HEK293T (cell line): ENCODE measurements at regions not wholly inside any gene's neighbourhood (a gene's known extent, or its start where the extent isn't known, plus 50 kb on each side); places are given as distances from the start of the nearest gene placed in this dataset.
"Not testable (repeated sequence)": the region's sequence is repeated elsewhere in the genome, so short reads cannot be mapped to it uniquely, and the experiment has no call there.

Experiments used
- CTCF ChIA-PET: fragments of 350-600 bp; formaldehyde crosslinking; extraction: SDS; loops from one replicate; lab custom pipeline; 2021; ENCODE audit warnings: antibody characterized with exemption, inconsistent platforms; lab: Yijun Ruan, JAX
- POLR2A ChIA-PET: fragments of 350-600 bp; formaldehyde crosslinking; extraction: SDS; loops from one replicate; lab custom pipeline; 2020; ENCODE audit warnings: antibody characterized with exemption, inconsistent platforms; lab: Yijun Ruan, JAX
- DNase-seq: peaks from one replicate; pipeline ENCODE4 v3.0.0; 2012; ENCODE audit warnings: mixed read lengths; ENCODE audit errors: extremely low spot score
- ARNT ChIP-seq: fragments of 450-650 bp; IDR thresholded peaks from 2 replicates; pipeline ENCODE4 v1.6.1; 2017; ENCODE audit warnings: mild to moderate bottlenecking
- BHLHE40 ChIP-seq: fragments of 450-650 bp; IDR thresholded peaks from 2 replicates; pipeline ENCODE4 v1.6.1; 2016; ENCODE audit warnings: mild to moderate bottlenecking, moderate library complexity, borderline replicate concordance
- CTBP1 ChIP-seq: fragments of 450-650 bp; IDR thresholded peaks from 2 replicates; pipeline ENCODE4 v1.6.1; 2016; ENCODE audit warnings: borderline replicate concordance
- ELF4 ChIP-seq: fragments of 450-650 bp; IDR thresholded peaks from 2 replicates; pipeline ENCODE4 v1.6.1; 2017; ENCODE audit warnings: antibody characterized with exemption
- FOXA1 ChIP-seq: fragments of 450-650 bp; IDR thresholded peaks from 2 replicates; pipeline ENCODE4 v1.6.1; 2016; ENCODE audit warnings: mild to moderate bottlenecking
- FOXK2 ChIP-seq: fragments of 450-650 bp; IDR thresholded peaks from 2 replicates; pipeline ENCODE4 v1.6.1; 2016; ENCODE audit warnings: mild to moderate bottlenecking
- FOXM1 ChIP-seq: fragments of 450-650 bp; IDR thresholded peaks from 2 replicates; pipeline ENCODE4 v1.6.1; 2017; ENCODE audit warnings: mild to moderate bottlenecking, borderline replicate concordance
- HDGF ChIP-seq: fragments of 450-650 bp; IDR thresholded peaks from 2 replicates; pipeline ENCODE4 v1.6.1; 2017; ENCODE audit warnings: antibody characterized with exemption, borderline replicate concordance
- L3MBTL2 ChIP-seq: fragments of 450-650 bp; conservative IDR thresholded peaks from 2 replicates; pipeline ENCODE4 v1.6.1; 2016; ENCODE audit warnings: mild to moderate bottlenecking
- LEF1 ChIP-seq: fragments of 450-650 bp; IDR thresholded peaks from 2 replicates; pipeline ENCODE4 v1.6.1; 2017; ENCODE audit warnings: mild to moderate bottlenecking, borderline replicate concordance
- NFRKB ChIP-seq: fragments of 450-650 bp; IDR thresholded peaks from 2 replicates; pipeline ENCODE4 v1.6.1; 2016; ENCODE audit warnings: mild to moderate bottlenecking, moderate library complexity
- SP1 ChIP-seq: fragments of 450-650 bp; IDR thresholded peaks from 2 replicates; pipeline ENCODE4 v1.6.1; 2017
- SUZ12 ChIP-seq: fragments of 450-650 bp; IDR thresholded peaks from 2 replicates; pipeline ENCODE4 v1.6.1; 2016; ENCODE audit warnings: mild to moderate bottlenecking
- TARDBP ChIP-seq: fragments of 450-650 bp; IDR thresholded peaks from 2 replicates; pipeline ENCODE4 v1.6.1; 2016
- ZNF384 ChIP-seq: fragments of 450-650 bp; IDR thresholded peaks from 2 replicates; pipeline ENCODE4 v1.6.1; 2016
- TF ChIP-seq, protein P1 (sequence below): fragments of 450-650 bp; IDR thresholded peaks from 2 replicates; pipeline ENCODE4 v1.6.1; 2016

DNA sequence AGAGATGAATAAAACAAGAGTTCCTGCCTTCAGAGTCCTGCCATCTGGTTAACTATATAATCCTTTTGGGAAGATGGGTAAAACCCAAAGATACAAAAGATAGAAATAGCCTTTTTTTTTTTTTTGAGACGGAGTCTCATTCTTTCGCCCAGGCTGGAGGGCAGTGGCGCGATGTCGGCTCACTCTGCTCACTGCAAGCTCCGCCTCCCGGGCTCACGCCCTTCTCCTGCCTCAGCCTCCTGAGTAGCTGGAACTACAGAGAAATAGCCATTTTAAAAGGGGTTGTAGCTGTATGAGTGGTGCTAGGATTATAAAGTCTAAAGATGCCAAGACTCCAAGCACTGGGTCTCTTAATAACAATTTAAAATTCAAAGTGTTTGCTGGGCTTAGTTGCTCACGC is 97.2 kb downstream of the KDR start:
- CTCF ChIA-PET = no interaction called here
- TF ChIP-seq, protein P1, sequence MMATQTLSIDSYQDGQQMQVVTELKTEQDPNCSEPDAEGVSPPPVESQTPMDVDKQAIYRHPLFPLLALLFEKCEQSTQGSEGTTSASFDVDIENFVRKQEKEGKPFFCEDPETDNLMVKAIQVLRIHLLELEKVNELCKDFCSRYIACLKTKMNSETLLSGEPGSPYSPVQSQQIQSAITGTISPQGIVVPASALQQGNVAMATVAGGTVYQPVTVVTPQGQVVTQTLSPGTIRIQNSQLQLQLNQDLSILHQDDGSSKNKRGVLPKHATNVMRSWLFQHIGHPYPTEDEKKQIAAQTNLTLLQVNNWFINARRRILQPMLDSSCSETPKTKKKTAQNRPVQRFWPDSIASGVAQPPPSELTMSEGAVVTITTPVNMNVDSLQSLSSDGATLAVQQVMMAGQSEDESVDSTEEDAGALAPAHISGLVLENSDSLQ = no peak
- TF ChIP-seq LEF1 (no peak), NFRKB (no peak), SUZ12 (no peak), HDGF (no peak), ELF4 (no peak), CTBP1 (no peak), ZNF384 (no peak), FOXK2 (no peak), SP1 (no peak), TARDBP (no peak)
- no peak for DNase-seq
- POLR2A ChIA-PET = no interaction called here

DNA sequence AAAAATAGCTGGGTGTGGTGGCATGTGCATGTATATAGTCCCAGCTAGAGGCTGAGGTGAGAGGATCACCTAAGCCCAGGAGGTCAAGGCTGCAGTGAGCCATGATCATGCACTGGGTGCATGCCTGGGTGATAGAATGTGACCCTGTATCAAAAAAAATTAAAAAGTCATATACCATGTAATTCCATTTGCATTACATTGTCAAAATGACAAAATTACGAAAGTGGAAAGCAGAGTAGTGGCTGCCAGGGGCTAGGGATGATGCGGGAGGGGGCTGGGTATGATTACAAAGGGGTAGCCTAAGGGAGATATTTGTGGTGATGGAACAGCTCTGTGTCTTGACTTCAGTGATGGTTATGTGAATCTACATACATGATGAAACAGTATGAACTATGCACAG is 97.8 kb downstream of the KDR start:
- ChIA-PET CTCF (no interaction called here), POLR2A (no interaction called here)
- no peak for TF ChIP-seq NFRKB
- no peak for DNase-seq

DNA sequence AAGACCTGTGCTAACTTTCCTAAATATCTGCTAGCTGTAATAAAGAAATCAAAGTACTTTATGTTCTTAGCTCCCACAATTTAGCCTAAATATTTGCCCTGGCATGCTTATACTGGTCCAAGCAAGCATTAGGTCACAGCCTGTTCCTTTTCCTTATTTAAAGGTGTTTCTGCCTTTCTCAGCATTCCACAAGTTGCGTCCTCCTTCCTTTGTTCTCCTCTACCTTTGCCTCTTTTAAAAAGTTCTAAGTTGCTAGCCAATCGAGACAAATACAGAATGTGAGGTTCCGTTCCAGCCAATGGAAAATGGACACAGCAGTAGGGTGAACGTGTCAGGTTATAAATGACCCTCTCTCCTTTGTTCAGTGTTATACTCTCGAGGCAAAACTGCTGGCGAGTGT is 99.9 kb downstream of the KDR start:
- DNase-seq, CTCF ChIA-PET, POLR2A ChIA-PET: not testable (repeated sequence)

DNA sequence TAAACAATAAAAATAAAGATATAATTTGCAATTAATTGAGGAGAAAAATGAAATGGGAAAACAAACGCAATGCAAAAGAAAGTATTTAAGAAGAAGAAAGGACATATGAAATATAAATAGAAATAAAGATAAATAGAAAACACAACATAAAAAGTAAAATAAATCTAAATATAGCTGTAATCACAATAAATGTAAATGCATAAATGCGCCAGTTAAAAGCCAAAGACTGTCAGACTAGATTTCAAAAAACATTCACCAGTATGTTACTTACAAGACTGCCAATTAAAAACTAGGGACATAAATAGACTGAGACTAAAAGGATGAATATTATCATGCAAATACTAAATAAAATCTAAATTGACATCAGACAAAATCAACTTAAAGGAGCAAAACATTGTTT is 102.4 kb downstream of the KDR start:
- POLR2A ChIA-PET = no interaction called here

DNA sequence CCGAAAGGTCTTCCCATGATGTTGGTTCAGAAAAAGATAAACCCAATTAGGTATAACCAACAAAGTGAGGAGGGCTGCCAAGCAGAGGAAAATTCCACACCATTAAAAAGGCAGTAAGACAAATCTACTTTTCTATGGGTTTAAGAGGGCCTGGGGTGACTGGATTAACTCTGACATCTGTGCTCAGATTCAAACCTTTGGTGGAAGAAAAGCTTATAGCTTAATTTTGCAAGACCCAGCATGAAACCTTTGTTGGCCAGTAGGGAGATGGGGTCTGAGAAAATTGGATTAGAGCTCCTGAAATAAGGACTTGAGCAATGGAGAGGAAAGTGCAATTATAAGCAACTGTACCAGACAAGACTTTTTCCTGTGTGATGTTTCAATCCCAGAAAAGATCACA is 104.2 kb downstream of the KDR start:
- TF ChIP-seq ZNF384 = no peak
- no peak for TF ChIP-seq NFRKB
- no peak for TF ChIP-seq L3MBTL2
- TF ChIP-seq BHLHE40 = no peak
- TF ChIP-seq ARNT = no peak
- no peak for TF ChIP-seq CTBP1
- no peak for TF ChIP-seq HDGF
- TF ChIP-seq SP1 = no peak
- TF ChIP-seq TARDBP = no peak
- TF ChIP-seq FOXM1 = no peak
- no peak for TF ChIP-seq SUZ12
- TF ChIP-seq FOXA1 = no peak
- no peak for TF ChIP-seq LEF1
- no peak for TF ChIP-seq FOXK2
- TF ChIP-seq ELF4 = no peak
- TF ChIP-seq, protein P1 = no peak
- DNase-seq = no peak
- ChIA-PET POLR2A (no interaction called here), CTCF (no interaction called here)

More for the DNA sequence above, 102.4 kb downstream of the KDR start:
- CTCF ChIA-PET = no interaction called here
- TF ChIP-seq FOXM1 (no peak), NFRKB (no peak), HDGF (no peak), BHLHE40 (no peak), TARDBP (no peak), L3MBTL2 (no peak)
- DNase-seq = no peak

DNA sequence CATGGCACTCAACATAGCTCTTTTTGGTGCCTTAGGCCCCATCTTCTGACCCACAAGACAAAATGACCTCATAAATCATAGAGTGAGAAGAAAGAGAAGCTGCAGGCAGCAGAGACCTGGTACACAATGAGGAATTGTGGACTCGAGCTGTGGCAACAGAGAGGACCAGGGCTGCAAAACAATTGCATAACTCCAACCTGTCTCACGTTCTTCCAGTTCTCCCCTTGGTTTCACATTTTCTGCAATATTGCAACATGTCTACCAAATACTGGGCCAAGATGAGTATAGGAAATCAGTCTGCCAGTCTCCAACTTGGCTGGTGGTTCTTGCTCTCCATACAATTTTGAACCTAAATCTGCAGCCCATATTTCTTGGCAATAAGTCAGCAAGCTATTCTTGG is 105.3 kb downstream of the KDR start:
- DNase-seq = no peak
- TF ChIP-seq SUZ12 (no peak), TARDBP (no peak), ARNT (no peak), BHLHE40 (no peak), FOXM1 (no peak), FOXK2 (no peak), LEF1 (no peak), ELF4 (no peak), NFRKB (no peak), SP1 (no peak), L3MBTL2 (no peak), CTBP1 (no peak), ZNF384 (no peak)
- TF ChIP-seq, protein P1 = no peak
- CTCF ChIA-PET = no interaction called here
- POLR2A ChIA-PET = no interaction called here

DNA sequence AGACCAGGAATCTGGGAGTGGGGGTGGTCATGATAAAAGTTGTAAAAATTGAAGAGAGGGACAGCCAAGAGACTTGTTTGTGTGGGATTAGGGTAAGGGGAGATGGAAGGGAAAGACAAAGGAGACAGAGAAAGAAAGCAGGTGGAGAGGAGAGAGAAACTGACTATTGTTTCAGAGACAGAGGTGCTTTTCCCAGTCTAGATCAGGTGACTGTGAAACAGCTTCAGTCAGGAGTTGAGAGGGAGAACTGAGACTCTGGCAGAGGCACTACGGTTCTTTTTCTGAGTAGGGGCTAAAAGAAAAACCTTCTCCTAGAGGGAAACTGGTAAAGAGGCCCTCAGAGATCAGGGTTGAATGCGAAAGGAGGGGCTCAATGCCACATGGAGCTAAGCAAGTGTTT is 106.4 kb downstream of the KDR start:
- no peak for DNase-seq
- no peak for TF ChIP-seq BHLHE40
- no peak for TF ChIP-seq SUZ12
- no peak for TF ChIP-seq NFRKB
- no peak for TF ChIP-seq HDGF
- no peak for TF ChIP-seq L3MBTL2
- no peak for TF ChIP-seq ARNT
- no peak for TF ChIP-seq CTBP1
- no peak for TF ChIP-seq FOXA1
- no peak for TF ChIP-seq FOXM1
- TF ChIP-seq SP1 = no peak
- no peak for TF ChIP-seq LEF1
- TF ChIP-seq, protein P1 = no peak
- TF ChIP-seq ZNF384 = no peak
- no peak for TF ChIP-seq FOXK2
- no peak for TF ChIP-seq TARDBP
- ChIA-PET CTCF (no interaction called here), POLR2A (no interaction called here)
